ENCODE measurements at regions not wholly inside any gene's neighbourhood (a gene's known extent, or its start where the extent isn't known, plus 50 kb on each side); places are given as distances from the start of the nearest gene placed in this dataset.

- Histone ChIP-seq H2AK9ac (replicated peaks; ENCODE audit: low read depth, low read length, poor library complexity) (no peak overlapping the region), H4K8ac (ENCODE audit: low read depth in 2 of 2, low read length in 2 of 2) (no peak overlapping the region), H3K27me3 (ENCODE audit: control insufficient read depth, insufficient read depth, low read length) (no peaks in the 10 kb centered on the region), H3K36me3 (ENCODE audit: control insufficient read depth, insufficient read depth, low read length) (no peaks in the 10 kb centered on the region), H3K4me1 (ENCODE audit: control insufficient read depth, insufficient read depth, low read length) (peaks cover 3% of the 10 kb centered on the region; the same call in 1 of the 2 replicates), H3K4me3 (ENCODE audit: insufficient read depth, low read depth, low read length) (no peak overlapping the region), H3K18ac (ENCODE audit: low read depth, low read length) (peak overlapping the region; percentile 62; the same call in 1 of the 2 replicates), H2AK5ac (ENCODE audit: low read depth, low read length) (no peak overlapping the region), H2BK5ac (ENCODE audit: low read depth, low read length, poor library complexity, severe bottlenecking) (peak overlapping the region; percentile 24), H4K20me1 (ENCODE audit: insufficient read depth, low read length) (no peaks in the 10 kb centered on the region), H3K14ac (replicated peaks; ENCODE audit: low read depth, low read length) (no peak overlapping the region), H3K4me2 (ENCODE audit: low read depth, low read length) (no peak overlapping the region), H3K9me3 (ENCODE audit: control insufficient read depth, insufficient read depth, low read length) (no peaks in the 10 kb centered on the region), H2BK15ac (ENCODE audit: low read depth, low read length) (no peak overlapping the region), H4K5ac (ENCODE audit: low read depth, low read length) (no peak overlapping the region; the same call in 1 of the 2 replicates), H3K56ac (ENCODE audit: extremely low read depth, insufficient read depth, low read length) (no peak overlapping the region), H2BK120ac (ENCODE audit: low read depth, low read length) (peak overlapping the region; percentile 65; the same call in 1 of the 2 replicates), H3K23ac (ENCODE audit: low read depth, low read length) (no peak overlapping the region; the same call in 1 of the 2 replicates), H3K79me1 (ENCODE audit: low read depth in 1 of 2, low read length in 2 of 2) (no peaks in the 10 kb centered on the region), H3K4ac (ENCODE audit: low read depth, low read length) (peak overlapping the region; percentile 40; the same call in 1 of the 2 replicates), H2AFZ (replicated peaks; ENCODE audit: low read length, poor library complexity) (no peak overlapping the region), H4K91ac (ENCODE audit: insufficient read depth, low read depth, low read length) (no peak overlapping the region), H3K27ac (ENCODE audit: insufficient read depth, low read length) (no peak overlapping the region), H3K9me1 (ENCODE audit: insufficient read depth, low read length) (no peaks in the 10 kb centered on the region), H2BK20ac (ENCODE audit: low read depth, low read length) (peak overlapping the region; percentile 16; the same call in 1 of the 2 replicates), H3K9ac (ENCODE audit: low read depth, low read length) (no peak overlapping the region)
- dilution Hi-C loops (cut with HindIII; ENCODE audit: low sequenced_read_pairs, unreplicated experiment) (no loop called here), intact Hi-C loops (cut with micrococcal nuclease) (loop anchor here (10.0 kb wide), 1 partner anchor 186 kb away; no protein-coding TSS in a partner anchor), in situ Hi-C loops (cut with MboI; ENCODE audit: low sequenced_read_pairs) (no loop called here)
- ATAC-seq (ENCODE audit: low read depth): no peak
- no CpG with 5 or more reads among the region's 1 CpG for WGBS, 2 experiments (ENCODE audit: extremely low coverage in 2 of 2, insufficient read length in 1 of 2)
- ChIA-PET CTCF (no interaction called here), POLR2A (ENCODE audit: unreplicated experiment) (no interaction called here)
- no peak for TF ChIP-seq RFX5 (IDR thresholded peaks at IDR 0.05; ENCODE audit: low read depth, low read length)
- TF ChIP-seq FOS (IDR thresholded peaks at IDR 0.05; ENCODE audit: low read depth, low read length): no peak
- no peak for TF ChIP-seq CEBPB (IDR thresholded peaks at IDR 0.05; ENCODE audit: low read depth, low read length)
- TF ChIP-seq POLR2A (IDR thresholded peaks at IDR 0.05; ENCODE audit: low read depth, low read length): no peak
- no peak for TF ChIP-seq ELK1 (IDR thresholded peaks at IDR 0.05; ENCODE audit: borderline replicate concordance, low read depth, low read length)
- no peak for TF ChIP-seq NFE2L2 (IDR thresholded peaks at IDR 0.05; ENCODE audit: low read depth, low read length)
- no peak for TF ChIP-seq USF2 (IDR thresholded peaks at IDR 0.05; ENCODE audit: low read depth, low read length)
- no peak for TF ChIP-seq BHLHE40 (IDR thresholded peaks at IDR 0.05; ENCODE audit: low read depth, low read length)
- no peak for TF ChIP-seq MAZ (IDR thresholded peaks at IDR 0.05; ENCODE audit: borderline replicate concordance, low read depth, low read length)
- no peak for TF ChIP-seq MXI1 (IDR thresholded peaks at IDR 0.05; ENCODE audit: borderline replicate concordance, low read depth, low read length)
- no peak for TF ChIP-seq CHD1 (IDR thresholded peaks at IDR 0.05; ENCODE audit: low read depth, low read length)
- TF ChIP-seq RAD21 (IDR thresholded peaks at IDR 0.05; ENCODE audit: low read length): no peak
- TF ChIP-seq SMC3 (IDR thresholded peaks at IDR 0.05; ENCODE audit: low read depth, low read length): no peak
- no peak for TF ChIP-seq RCOR1 (IDR thresholded peaks at IDR 0.05; ENCODE audit: insufficient replicate concordance, low read length)
- TF ChIP-seq CTCF (conservative IDR thresholded peaks at IDR 0.05; ENCODE audit: low read depth, low read length): no peak
- no peak for TF ChIP-seq MAFK (IDR thresholded peaks at IDR 0.05; ENCODE audit: low read depth, low read length)
- no TSS peak for BruUV-seq (replicated peaks)
- no peak for DNase-seq
Observed at GRCh38 chr12:88338486-88338885, 196.4 kb downstream of the TMTC3 start.

Measured in IMR-90 (cell line).